GM12875 (cell line): ENCODE measurements at regions not wholly inside any gene's neighbourhood (a gene's known extent, or its start where the extent isn't known, plus 50 kb on each side); places are given as distances from the start of the nearest gene placed in this dataset.

Experiments used
- H3K4me3 ChIP-seq: one replicate; pipeline ENCODE4 v1.5.1; 2011; ENCODE audit warnings: low read depth, low read length, control low read depth
- TF ChIP-seq, protein P1 (sequence below): IDR thresholded peaks from 2 replicates; pipeline ENCODE4 v1.5.1; 2011; ENCODE audit warnings: low read depth, mild to moderate bottlenecking, control low read depth, inconsistent platforms, low read length, moderate library complexity, borderline replicate concordance; ENCODE audit not compliant: insufficient read depth

DNA sequence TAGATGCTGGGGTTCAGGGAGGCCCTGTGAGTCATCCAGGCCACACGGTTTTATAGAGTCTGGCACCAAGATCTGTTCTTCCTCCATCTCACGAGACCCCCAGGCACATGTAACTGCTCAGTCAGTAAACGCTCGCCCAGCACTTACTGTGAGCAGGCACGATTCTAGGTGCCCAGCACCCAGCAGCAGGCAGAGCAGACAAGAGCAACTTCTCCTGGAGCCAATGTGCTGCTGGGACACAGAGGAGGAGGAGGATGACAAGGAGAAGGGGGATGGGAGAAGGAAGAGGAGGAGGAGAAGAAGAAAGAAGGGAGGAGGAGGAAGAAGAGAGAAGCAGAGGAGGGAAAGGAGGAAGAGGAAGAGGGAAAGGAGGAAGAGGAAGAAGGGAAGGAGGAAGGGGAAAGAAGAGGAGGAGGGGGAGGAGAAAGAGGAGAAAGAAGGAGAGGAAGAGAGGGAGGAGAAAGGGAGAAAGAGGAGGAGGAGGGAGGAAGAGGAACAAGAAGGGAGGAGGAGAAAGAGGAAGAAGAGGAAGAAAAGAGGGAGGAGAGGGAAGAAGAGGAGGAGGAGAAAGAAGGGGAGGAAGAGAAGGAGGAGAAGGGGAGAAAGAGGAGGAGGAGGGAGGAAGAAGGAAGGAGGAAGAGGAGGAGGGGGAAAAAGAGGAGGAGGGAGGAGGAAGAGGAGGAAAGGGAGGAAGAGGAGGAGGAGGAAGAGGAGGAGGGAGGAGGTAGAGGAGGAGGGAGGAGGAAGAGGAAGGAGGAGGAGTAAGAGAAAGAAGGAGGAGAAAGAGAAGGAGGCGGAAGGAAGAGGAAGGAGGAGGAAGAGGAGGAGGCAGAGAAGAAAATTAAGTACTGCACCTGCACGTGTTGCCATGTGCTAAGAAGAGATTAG, 77.6 kb upstream of the RTL6 start:
- TF ChIP-seq, protein P1, sequence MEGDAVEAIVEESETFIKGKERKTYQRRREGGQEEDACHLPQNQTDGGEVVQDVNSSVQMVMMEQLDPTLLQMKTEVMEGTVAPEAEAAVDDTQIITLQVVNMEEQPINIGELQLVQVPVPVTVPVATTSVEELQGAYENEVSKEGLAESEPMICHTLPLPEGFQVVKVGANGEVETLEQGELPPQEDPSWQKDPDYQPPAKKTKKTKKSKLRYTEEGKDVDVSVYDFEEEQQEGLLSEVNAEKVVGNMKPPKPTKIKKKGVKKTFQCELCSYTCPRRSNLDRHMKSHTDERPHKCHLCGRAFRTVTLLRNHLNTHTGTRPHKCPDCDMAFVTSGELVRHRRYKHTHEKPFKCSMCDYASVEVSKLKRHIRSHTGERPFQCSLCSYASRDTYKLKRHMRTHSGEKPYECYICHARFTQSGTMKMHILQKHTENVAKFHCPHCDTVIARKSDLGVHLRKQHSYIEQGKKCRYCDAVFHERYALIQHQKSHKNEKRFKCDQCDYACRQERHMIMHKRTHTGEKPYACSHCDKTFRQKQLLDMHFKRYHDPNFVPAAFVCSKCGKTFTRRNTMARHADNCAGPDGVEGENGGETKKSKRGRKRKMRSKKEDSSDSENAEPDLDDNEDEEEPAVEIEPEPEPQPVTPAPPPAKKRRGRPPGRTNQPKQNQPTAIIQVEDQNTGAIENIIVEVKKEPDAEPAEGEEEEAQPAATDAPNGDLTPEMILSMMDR, result no peak
- H3K4me3 ChIP-seq, result no peak overlapping the region

DNA sequence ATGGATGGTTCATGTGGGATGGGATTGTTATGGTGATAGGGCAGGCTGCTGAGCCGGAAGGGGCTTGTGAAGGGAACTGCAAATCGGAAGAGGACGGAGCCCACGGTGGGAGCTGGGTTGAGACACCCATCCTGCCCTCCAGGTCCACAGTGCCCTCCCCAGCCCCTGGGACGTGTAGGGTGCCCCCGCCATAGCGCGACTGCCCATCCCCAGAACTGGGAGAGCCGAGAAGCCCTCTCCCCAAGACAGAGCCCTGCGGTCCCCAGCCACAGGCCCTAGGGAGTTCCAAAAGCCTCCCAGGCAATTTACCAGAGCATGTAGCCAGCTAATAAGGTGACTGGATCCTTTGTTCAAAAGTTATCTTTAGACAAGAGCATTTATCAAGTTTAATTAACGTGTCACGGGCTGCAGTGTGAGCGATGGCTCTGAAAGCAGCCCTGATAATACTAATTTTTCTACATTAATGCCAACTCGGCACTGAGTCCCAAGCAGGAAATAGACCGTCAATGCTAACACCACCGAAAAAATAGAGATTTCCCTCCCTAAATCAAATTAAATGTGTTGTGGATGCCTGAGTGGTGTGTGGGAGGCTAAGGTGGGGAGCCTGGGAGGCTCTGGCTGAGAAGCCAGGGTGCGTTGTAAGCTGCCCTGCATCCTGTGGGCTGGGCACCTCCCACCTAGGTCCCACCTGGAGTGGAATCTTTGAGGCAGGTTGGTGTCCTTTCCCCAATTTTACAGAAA, 76.8 kb upstream of the RTL6 start:
- no peak overlapping the region for H3K4me3 ChIP-seq
- TF ChIP-seq, protein P1, result no peak

DNA sequence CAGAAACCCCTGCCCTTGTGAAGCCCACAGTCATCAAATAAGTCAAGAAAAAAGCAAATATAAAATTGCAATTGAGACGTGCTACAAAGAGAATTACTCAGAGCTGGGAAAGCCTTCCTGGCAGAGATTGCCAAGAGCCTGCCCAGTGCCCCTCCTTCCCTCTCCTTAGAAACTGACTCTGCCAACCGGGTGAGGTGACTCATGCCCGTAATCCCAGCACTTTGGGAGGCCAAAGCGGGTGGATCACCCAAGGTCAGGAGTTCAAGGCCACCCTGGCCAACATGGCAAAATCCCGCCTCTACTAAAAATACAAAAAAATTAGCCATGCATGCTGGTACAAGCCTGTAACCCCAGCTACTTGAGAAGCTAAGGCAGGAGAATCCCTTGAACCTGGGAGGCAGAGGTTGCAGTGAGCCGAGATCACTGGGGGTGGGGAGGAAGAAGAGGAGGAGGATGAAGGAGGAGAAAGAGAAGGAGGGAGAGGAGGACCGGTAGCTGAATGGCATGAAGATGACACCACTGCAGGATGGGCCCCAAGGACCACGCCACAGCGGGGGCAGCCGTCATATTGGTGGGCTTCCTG, 76.1 kb upstream of the RTL6 start:
- H3K4me3 ChIP-seq, result no peak overlapping the region
- TF ChIP-seq, protein P1, result no peak

DNA sequence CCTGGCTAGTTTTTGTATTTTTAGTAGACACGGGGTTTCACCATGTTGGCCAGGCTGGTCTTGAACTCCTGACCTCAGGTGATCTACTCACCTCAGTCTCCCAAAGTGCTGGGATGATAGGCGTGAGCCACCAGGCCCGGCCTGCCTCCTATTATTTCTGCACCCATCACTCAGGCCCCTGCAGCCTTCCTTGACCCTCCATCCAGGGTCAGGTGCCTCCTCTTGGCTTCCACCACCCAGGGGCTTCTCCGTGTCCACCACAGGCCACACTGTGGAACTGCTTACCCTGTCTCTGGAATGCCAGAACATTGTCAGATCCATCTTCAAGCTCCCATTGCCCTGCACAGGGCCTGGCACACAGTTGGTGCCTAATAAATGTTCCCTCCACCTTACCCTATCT, 75.4 kb upstream of the RTL6 start:
- TF ChIP-seq, protein P1, result no peak

DNA sequence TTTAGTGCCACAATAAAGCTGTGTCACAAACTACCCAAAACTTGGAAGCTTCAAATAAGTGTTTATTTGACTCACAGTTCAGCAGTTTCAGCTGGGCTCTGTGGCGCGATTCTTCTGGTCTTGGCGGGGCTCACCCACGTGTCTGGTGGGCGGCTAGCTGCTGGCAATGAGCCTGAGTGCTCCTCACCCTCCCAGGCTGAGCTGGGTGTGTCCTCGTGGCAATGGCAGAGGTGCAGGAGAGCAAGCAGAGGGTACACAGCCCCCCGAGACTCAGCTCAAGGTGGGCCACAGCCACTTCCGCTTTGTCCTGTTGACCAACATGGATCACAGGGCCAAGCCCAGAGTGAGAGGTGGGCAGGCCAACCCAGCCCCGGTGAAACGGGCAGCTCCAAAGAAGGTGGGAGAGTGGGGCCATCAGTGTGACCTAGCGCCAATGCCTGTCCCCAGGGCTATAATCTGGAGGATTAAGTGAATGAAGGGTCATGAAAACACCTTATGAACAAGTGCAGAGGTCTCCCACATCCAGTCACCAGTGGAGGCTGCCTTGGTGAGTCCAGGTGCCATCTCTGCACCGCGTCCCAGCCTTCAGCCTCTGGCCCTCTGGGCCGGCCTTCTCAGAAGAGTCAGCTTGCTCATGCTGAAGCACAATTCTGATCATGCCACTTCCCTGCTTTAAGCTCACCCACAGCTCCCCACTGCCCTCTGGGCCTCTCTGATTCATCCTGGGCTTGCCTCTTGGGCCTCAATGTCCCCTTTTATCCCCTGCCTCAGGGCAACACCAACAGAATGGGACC, 74.6 kb upstream of the RTL6 start:
- H3K4me3 ChIP-seq, result no peak overlapping the region
- TF ChIP-seq, protein P1, result no peak

More for the DNA sequence above, 75.4 kb upstream of the RTL6 start:
- no peak overlapping the region for H3K4me3 ChIP-seq

DNA sequence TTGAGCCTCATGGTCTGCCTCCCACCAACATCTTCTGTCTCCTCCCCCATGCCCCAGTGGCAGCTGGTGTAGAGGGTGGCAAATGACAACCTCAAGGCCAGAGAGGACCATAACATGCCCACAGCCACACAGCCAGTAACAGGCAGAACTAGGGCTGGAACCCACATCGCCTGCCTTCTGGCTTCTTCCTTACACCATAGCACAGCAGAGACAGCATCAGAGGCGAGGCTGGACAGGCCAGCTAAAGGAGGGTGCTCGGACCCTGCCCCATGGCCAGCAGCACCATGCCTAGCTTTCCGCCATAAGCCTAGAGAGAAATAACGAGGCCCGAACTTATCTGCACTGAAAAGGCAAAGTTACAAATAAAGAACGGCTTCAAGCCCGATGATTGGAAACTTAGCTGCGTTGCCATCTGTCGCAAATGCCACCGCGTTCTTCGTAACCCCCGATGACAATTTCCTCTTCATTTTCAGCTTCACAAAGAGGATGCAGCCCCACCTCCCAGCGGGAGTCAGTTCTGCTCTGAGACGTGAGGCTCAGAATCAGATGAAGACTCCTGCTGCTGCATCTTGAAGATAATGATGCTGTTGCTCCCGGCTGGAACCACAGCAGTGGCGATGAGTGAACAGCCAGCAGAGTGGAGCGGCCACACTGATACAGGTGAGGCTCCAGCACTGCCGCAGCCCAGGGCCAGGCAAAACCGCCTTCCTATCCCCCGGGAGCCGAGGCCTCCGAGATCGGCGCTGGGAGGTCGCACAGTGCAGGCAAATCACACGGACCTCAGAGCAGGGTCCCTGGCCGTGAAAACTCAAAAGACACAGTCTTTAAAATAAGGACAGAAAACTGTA, 73.8 kb upstream of the RTL6 start:
- no peak overlapping the region for H3K4me3 ChIP-seq
- TF ChIP-seq, protein P1, result no peak
